ENCODE measurements at regions not wholly inside any gene's neighbourhood (a gene's known extent, or its start where the extent isn't known, plus 50 kb on each side); places are given as distances from the start of the nearest gene placed in this dataset.

- TF ChIP-seq CTCF (IDR thresholded peaks at IDR 0.05; ENCODE audit: control extremely low read depth, extremely low read depth, low read depth, missing control alignments): no peak
- POLR2A ChIA-PET: no interaction called here
- no peak for DNase-seq (ENCODE audit: extremely low spot score)
- CTCF ChIA-PET: interaction anchor here (1.7 kb wide), 1 partner anchor 65 kb away, joined by 4 read pairs; no protein-coding TSS in a partner anchor
These were observed 197.9 kb upstream of the NUDT4 start for GRCh38 chr12:93179792-93180191.

GRCh38 chr12:93180566-93180965 is 197.2 kb upstream of the NUDT4 start:
- DNase-seq (ENCODE audit: extremely low spot score): no peak
- no peak for TF ChIP-seq CTCF (IDR thresholded peaks at IDR 0.05; ENCODE audit: control extremely low read depth, extremely low read depth, low read depth, missing control alignments)
- ChIA-PET POLR2A (no interaction called here), CTCF (interaction anchor here (1.2 to 1.7 kb wide), 5 partner anchors 9 to 64 kb away, joined by 3 to 4 read pairs (median 3); no protein-coding TSS in a partner anchor)

- no peak for DNase-seq (ENCODE audit: extremely low spot score)
- ChIA-PET CTCF (interaction anchor here (1.0 to 1.5 kb wide), 5 partner anchors 8 to 41 kb away, joined by 3 read pairs; no protein-coding TSS in a partner anchor), POLR2A (no interaction called here)
These were observed 196.2 kb upstream of the NUDT4 start for GRCh38 chr12:93181409-93181965.

GRCh38 chr12:93183940-93184671 is 193.6 kb upstream of the NUDT4 start:
- CTCF ChIA-PET: interaction anchor here (1.2 to 1.7 kb wide), 2 partner anchors 12 to 18 kb away, joined by 3 read pairs; no protein-coding TSS in a partner anchor
- peak; percentile 68 for DNase-seq (ENCODE audit: extremely low spot score)
- POLR2A ChIA-PET: no interaction called here
- TF ChIP-seq CTCF (IDR thresholded peaks at IDR 0.05; ENCODE audit: control extremely low read depth, extremely low read depth, low read depth, missing control alignments): no peak

More at GRCh38 chr12:93181409-93181965, 196.2 kb upstream of the NUDT4 start:
- no peak for TF ChIP-seq CTCF (IDR thresholded peaks at IDR 0.05; ENCODE audit: control extremely low read depth, extremely low read depth, low read depth, missing control alignments)

- no peak for DNase-seq (ENCODE audit: extremely low spot score)
- ChIA-PET CTCF (interaction anchor here (0.9 to 1.9 kb wide), 5 partner anchors 11 to 146 kb away, joined by 3 to 6 read pairs (median 3); no protein-coding TSS in a partner anchor), POLR2A (no interaction called here)
- TF ChIP-seq CTCF (IDR thresholded peaks at IDR 0.05; ENCODE audit: control extremely low read depth, extremely low read depth, low read depth, missing control alignments): no peak
These were observed 192.9 kb upstream of the NUDT4 start for GRCh38 chr12:93184672-93185368.

GRCh38 chr12:93185369-93185741 is 192.4 kb upstream of the NUDT4 start:
- CTCF ChIA-PET: interaction anchor here (0.9 to 1.9 kb wide), 7 partner anchors 11 to 145 kb away, joined by 3 to 6 read pairs (median 3); no protein-coding TSS in a partner anchor
- POLR2A ChIA-PET: no interaction called here
- DNase-seq (ENCODE audit: extremely low spot score): no peak
- TF ChIP-seq CTCF (IDR thresholded peaks at IDR 0.05; ENCODE audit: control extremely low read depth, extremely low read depth, low read depth, missing control alignments): no peak

Data from GM10248 (cell line).